IPS-20b (cell line): ENCODE measurements at regions not wholly inside any gene's neighbourhood (a gene's known extent, or its start where the extent isn't known, plus 50 kb on each side); places are given as distances from the start of the nearest gene placed in this dataset.

ENCODE experiments used
- H3K27ac ChIP-seq: one replicate; pipeline ENCODE4 v1.5.1; 2013; ENCODE audit warnings: low read length
- H3K27me3 ChIP-seq: 2 replicates; pipeline ENCODE4 v1.6.1; 2013; ENCODE audit warnings: mild to moderate bottlenecking, low read length, inconsistent platforms; ENCODE audit not compliant: insufficient read depth
- H3K36me3 ChIP-seq: 2 replicates; pipeline ENCODE4 v1.6.1; 2013; ENCODE audit warnings: low read depth, mild to moderate bottlenecking, inconsistent platforms, low read length, moderate library complexity; ENCODE audit not compliant: insufficient read depth
- H3K4me1 ChIP-seq: 2 replicates; pipeline ENCODE4 v1.6.1; 2013; ENCODE audit warnings: mild to moderate bottlenecking, control low read depth, inconsistent platforms, low read length, moderate library complexity; ENCODE audit not compliant: insufficient read depth
- H3K4me3 ChIP-seq: 2 replicates; pipeline ENCODE4 v1.5.1; 2013; ENCODE audit warnings: mild to moderate bottlenecking, low read length, inconsistent platforms
- H3K9ac ChIP-seq: 2 replicates; pipeline ENCODE4 v1.6.1; 2013; ENCODE audit warnings: low read depth, mild to moderate bottlenecking, inconsistent platforms, low read length, moderate library complexity
- H3K9me3 ChIP-seq: 2 replicates; pipeline ENCODE4 v1.6.1; 2013; ENCODE audit warnings: mild to moderate bottlenecking, low read depth, low read length, inconsistent platforms; ENCODE audit not compliant: insufficient read depth

GRCh38 chr9:79383096-79383495 lies 188.7 kb upstream of the TLE4 start:
- Histone ChIP-seq H3K27me3 (no peaks in the 10 kb centered on the region), H3K27ac (no peak overlapping the region), H3K9me3 (peaks cover 7% of the 10 kb centered on the region), H3K4me1 (0 out of 2 replicates have a peak, but pooled peaks cover 7% of the 10 kb centered on the region), H3K4me3 (no peak overlapping the region), H3K9ac (no peak overlapping the region), H3K36me3 (no peaks in the 10 kb centered on the region)

GRCh38 chr9:79384091-79384490 lies 187.7 kb upstream of the TLE4 start:
- Histone ChIP-seq H3K27me3 (no peaks in the 10 kb centered on the region), H3K9me3 (peaks cover 7% of the 10 kb centered on the region), H3K4me3 (no peak overlapping the region), H3K9ac (no peak overlapping the region), H3K36me3 (no peaks in the 10 kb centered on the region), H3K27ac (no peak overlapping the region), H3K4me1 (0 out of 2 replicates have a peak, but pooled peaks cover 7% of the 10 kb centered on the region)

GRCh38 chr9:79384501-79384900 lies 187.3 kb upstream of the TLE4 start:
- Histone ChIP-seq H3K9ac (no peak overlapping the region), H3K4me1 (0 out of 2 replicates have a peak, but pooled peaks cover 7% of the 10 kb centered on the region), H3K27me3 (no peaks in the 10 kb centered on the region), H3K9me3 (peaks cover 5% of the 10 kb centered on the region), H3K36me3 (no peaks in the 10 kb centered on the region), H3K27ac (no peak overlapping the region), H3K4me3 (no peak overlapping the region)

- Histone ChIP-seq H3K9me3 (no peaks in the 10 kb centered on the region), H3K9ac (no peak overlapping the region), H3K36me3 (no peaks in the 10 kb centered on the region), H3K4me3 (no peak overlapping the region), H3K27me3 (no peaks in the 10 kb centered on the region), H3K4me1 (0 out of 2 replicates have a peak, but pooled peaks cover 7% of the 10 kb centered on the region), H3K27ac (no peak overlapping the region)
These were observed 184.5 kb upstream of the TLE4 start for GRCh38 chr9:79387101-79387835.

- H3K9me3 ChIP-seq: no peaks in the 10 kb centered on the region
These were observed 181.6 kb upstream of the TLE4 start for GRCh38 chr9:79390077-79390698.

GRCh38 chr9:79390781-79391770 lies 180.7 kb upstream of the TLE4 start:
- Histone ChIP-seq H3K9me3 (no peaks in the 10 kb centered on the region), H3K4me1 (peaks cover 9% of the 10 kb centered on the region), H3K27me3 (no peaks in the 10 kb centered on the region), H3K36me3 (no peaks in the 10 kb centered on the region), H3K27ac (no peak overlapping the region), H3K4me3 (no peak overlapping the region), H3K9ac (no peak overlapping the region)

More at GRCh38 chr9:79390077-79390698, 181.6 kb upstream of the TLE4 start:
- Histone ChIP-seq H3K9ac (no peak overlapping the region), H3K4me3 (no peak overlapping the region), H3K27ac (no peak overlapping the region), H3K36me3 (no peaks in the 10 kb centered on the region), H3K27me3 (no peaks in the 10 kb centered on the region), H3K4me1 (0 out of 2 replicates have a peak, but pooled peaks cover 2% of the 10 kb centered on the region)

GRCh38 chr9:79395228-79395627 lies 176.5 kb upstream of the TLE4 start:
- H3K27ac ChIP-seq: no peak overlapping the region
- peak overlapping the region; percentile 51; the same call in 1 of the 2 replicates for H3K4me3 ChIP-seq
- H3K4me1 ChIP-seq: peaks cover 15% of the 10 kb centered on the region
- no peaks in the 10 kb centered on the region for H3K27me3 ChIP-seq
- H3K9me3 ChIP-seq: no peaks in the 10 kb centered on the region
- H3K36me3 ChIP-seq: no peaks in the 10 kb centered on the region
- no peak overlapping the region for H3K9ac ChIP-seq

GRCh38 chr9:79395755-79396154 lies 176.0 kb upstream of the TLE4 start:
- Histone ChIP-seq H3K4me3 (peak overlapping the region; percentile 51; the same call in 1 of the 2 replicates), H3K9me3 (no peaks in the 10 kb centered on the region), H3K27ac (no peak overlapping the region), H3K9ac (no peak overlapping the region), H3K36me3 (no peaks in the 10 kb centered on the region), H3K4me1 (peaks cover 15% of the 10 kb centered on the region), H3K27me3 (no peaks in the 10 kb centered on the region)

GRCh38 chr9:79396168-79396567 lies 175.6 kb upstream of the TLE4 start:
- Histone ChIP-seq H3K4me1 (peaks cover 15% of the 10 kb centered on the region), H3K27me3 (no peaks in the 10 kb centered on the region), H3K9me3 (no peaks in the 10 kb centered on the region), H3K27ac (no peak overlapping the region), H3K4me3 (peak overlapping the region; percentile 51; the same call in 1 of the 2 replicates), H3K36me3 (no peaks in the 10 kb centered on the region), H3K9ac (no peak overlapping the region)

GRCh38 chr9:79403495-79403894 lies 168.3 kb upstream of the TLE4 start:
- no peaks in the 10 kb centered on the region for H3K4me1 ChIP-seq
- H3K27me3 ChIP-seq: no peaks in the 10 kb centered on the region
- H3K9me3 ChIP-seq: no peaks in the 10 kb centered on the region
- no peak overlapping the region for H3K27ac ChIP-seq
- H3K4me3 ChIP-seq: no peak overlapping the region
- no peak overlapping the region for H3K9ac ChIP-seq
- no peaks in the 10 kb centered on the region for H3K36me3 ChIP-seq

GRCh38 chr9:79408200-79408599 lies 163.6 kb upstream of the TLE4 start:
- Histone ChIP-seq H3K9ac (no peak overlapping the region), H3K27ac (no peak overlapping the region), H3K4me1 (peaks cover 10% of the 10 kb centered on the region; the same call in 1 of the 2 replicates), H3K36me3 (no peaks in the 10 kb centered on the region), H3K4me3 (no peak overlapping the region), H3K9me3 (no peaks in the 10 kb centered on the region), H3K27me3 (no peaks in the 10 kb centered on the region)
